HG03039 (cell line): ENCODE measurements at regions not wholly inside any gene's neighbourhood (a gene's known extent, or its start where the extent isn't known, plus 50 kb on each side); places are given as distances from the start of the nearest gene placed in this dataset.
"Not testable (repeated sequence)": the region's sequence is repeated elsewhere in the genome, so short reads cannot be mapped to it uniquely, and the experiment has no call there.

Experiments
- ATAC-seq: cut with Tn5 transposase; IDR thresholded peaks from one replicate; pipeline ENCODE4 v1.9.1; 2021; ENCODE audit warnings: mild to moderate bottlenecking, moderate library complexity; ENCODE audit not compliant: unreplicated experiment

GRCh38 chr15:69879963-69880362 is 217.8 kb downstream of the TLE3 start:
- ATAC-seq = not testable (repeated sequence)

- no peak for ATAC-seq
Measured at GRCh38 chr15:69880571-69881301, 217.0 kb downstream of the TLE3 start.

- no peak for ATAC-seq
Measured at GRCh38 chr15:69881302-69881670, 216.4 kb downstream of the TLE3 start.

- ATAC-seq = no peak
Measured at GRCh38 chr15:69881766-69882165, 216.0 kb downstream of the TLE3 start.

- no peak for ATAC-seq
Measured at GRCh38 chr15:69883306-69883705, 214.4 kb downstream of the TLE3 start.

GRCh38 chr15:69885173-69885955 is 212.4 kb downstream of the TLE3 start:
- no peak for ATAC-seq

- no peak for ATAC-seq
Measured at GRCh38 chr15:69887009-69887408, 210.7 kb downstream of the TLE3 start.

GRCh38 chr15:69887553-69887952 is 210.2 kb downstream of the TLE3 start:
- no peak for ATAC-seq

- no peak for ATAC-seq
Measured at GRCh38 chr15:69888406-69888805, 209.3 kb downstream of the TLE3 start.

- no peak for ATAC-seq
Measured at GRCh38 chr15:69891070-69891536, 206.6 kb downstream of the TLE3 start.

- no peak for ATAC-seq
Measured at GRCh38 chr15:69891606-69892005, 206.1 kb downstream of the TLE3 start.

- ATAC-seq = no peak
Measured at GRCh38 chr15:69892351-69892750, 205.4 kb downstream of the TLE3 start.

GRCh38 chr15:69893086-69893485 is 204.6 kb downstream of the TLE3 start:
- no peak for ATAC-seq

- ATAC-seq = no peak
Measured at GRCh38 chr15:69893863-69894262, 203.9 kb downstream of the TLE3 start.

GRCh38 chr15:69895202-69895601 is 202.5 kb downstream of the TLE3 start:
- no peak for ATAC-seq

- ATAC-seq = no peak
Measured at GRCh38 chr15:69896606-69897005, 201.1 kb downstream of the TLE3 start.

- ATAC-seq = no peak
Measured at GRCh38 chr15:69897061-69897460, 200.7 kb downstream of the TLE3 start.

- ATAC-seq = no peak
Measured at GRCh38 chr15:69897471-69898237, 200.1 kb downstream of the TLE3 start.

- ATAC-seq = no peak
Measured at GRCh38 chr15:69898243-69898642, 199.5 kb downstream of the TLE3 start.

- no peak for ATAC-seq
Measured at GRCh38 chr15:69902414-69903062, 195.2 kb downstream of the TLE3 start.
